Mesenchymal stem cell (in vitro differentiated cells and primary cell): ENCODE measurements at regions not wholly inside any gene's neighbourhood (a gene's known extent, or its start where the extent isn't known, plus 50 kb on each side); places are given as distances from the start of the nearest gene placed in this dataset.
A peak's percentile ranks its signal among the peaks of the same experiment; 100 is the strongest.

Experiments used
- DNase-seq: peaks from one replicate; pipeline ENCODE4 v3.0.0-alpha.2; 2013
- H2AFZ ChIP-seq: one replicate; pipeline ENCODE4 v1.6.1; 2013; ENCODE audit warnings: low read depth, mild to moderate bottlenecking, control low read depth, inconsistent platforms, low read length, moderate library complexity
- H2AK5ac ChIP-seq: 2 replicates; pipeline ENCODE4 v1.6.1; 2013; ENCODE audit warnings: low read length, moderate library complexity, mild to moderate bottlenecking, inconsistent platforms; ENCODE audit not compliant: severe bottlenecking
- H2BK120ac ChIP-seq: one replicate; pipeline ENCODE4 v1.6.1; 2013; ENCODE audit warnings: low read depth, mild to moderate bottlenecking, inconsistent platforms, low read length, moderate library complexity
- H2BK12ac ChIP-seq, 2 experiments: one replicate each; pipeline ENCODE4 v1.6.1; 2013; ENCODE audit warnings: inconsistent platforms in 2 of 2, low read length in 2 of 2, mild to moderate bottlenecking in 2 of 2, moderate library complexity in 2 of 2, control low read depth in 1 of 2
- H2BK15ac ChIP-seq: one replicate; pipeline ENCODE4 v1.6.1; 2013; ENCODE audit warnings: mild to moderate bottlenecking, low read depth, inconsistent platforms; ENCODE audit not compliant: poor library complexity, severe bottlenecking
- H2BK5ac ChIP-seq: 2 replicates; pipeline ENCODE4 v1.6.1; 2013; ENCODE audit warnings: low read depth, mild to moderate bottlenecking, low read length, control low read depth, inconsistent platforms; ENCODE audit not compliant: poor library complexity, severe bottlenecking
- H3K14ac ChIP-seq, 2 experiments: one replicate each; pipeline ENCODE4 v1.6.1; 2013; ENCODE audit warnings: inconsistent platforms in 2 of 2, low read length in 2 of 2, control low read depth in 1 of 2, mild to moderate bottlenecking in 1 of 2, moderate library complexity in 1 of 2
- H3K18ac ChIP-seq, 2 experiments: one replicate each; pipeline ENCODE4 v1.6.1; 2013; ENCODE audit warnings: inconsistent platforms in 2 of 2, low read length in 2 of 2, control low read depth in 1 of 2, low read depth in 1 of 2, mild to moderate bottlenecking in 1 of 2
- H3K23ac ChIP-seq, 2 experiments: one replicate each; pipeline ENCODE4 v1.6.1; 2013; ENCODE audit warnings: inconsistent platforms in 2 of 2, low read length in 2 of 2, mild to moderate bottlenecking in 2 of 2, moderate library complexity in 2 of 2, control low read depth in 1 of 2
- H3K27ac ChIP-seq: 2 replicates; pipeline ENCODE4 v1.5.1; 2013; ENCODE audit warnings: mild to moderate bottlenecking, moderate library complexity, low read length, control low read depth, inconsistent platforms; ENCODE audit not compliant: poor library complexity, severe bottlenecking
- H3K27me3 ChIP-seq, 2 experiments: 2 replicates each; pipeline versions ENCODE4 v1.6.1 to v1.7.0; 2013; ENCODE audit warnings: low read length in 2 of 2, mild to moderate bottlenecking in 2 of 2, moderate library complexity in 2 of 2, control low read depth in 1 of 2, inconsistent platforms in 1 of 2; ENCODE audit not compliant: control insufficient read depth in 1 of 2, insufficient read depth in 1 of 2
- H3K36me3 ChIP-seq, 2 experiments: 2 replicates each; pipeline versions ENCODE4 v1.6.1 to v1.7.0; 2013; ENCODE audit warnings: low read length in 2 of 2, control low read depth in 1 of 2, inconsistent platforms in 1 of 2, low read depth in 1 of 2, mild to moderate bottlenecking in 1 of 2; ENCODE audit not compliant: insufficient read depth in 2 of 2, control insufficient read depth in 1 of 2
- H3K4ac ChIP-seq, 2 experiments: one replicate each; pipeline ENCODE4 v1.6.1; 2013; ENCODE audit warnings: inconsistent platforms in 2 of 2, low read length in 2 of 2, mild to moderate bottlenecking in 2 of 2, moderate library complexity in 2 of 2, control low read depth in 1 of 2, low read depth in 1 of 2
- H3K4me1 ChIP-seq: 2 replicates; pipeline ENCODE4 v1.6.1; 2013; ENCODE audit warnings: low read depth, low read length, control low read depth; ENCODE audit not compliant: control insufficient read depth, insufficient read depth
- H3K4me2 ChIP-seq: 2 replicates; pipeline ENCODE4 v1.6.1; 2013; ENCODE audit warnings: low read length, mild to moderate bottlenecking, inconsistent platforms; ENCODE audit not compliant: poor library complexity, severe bottlenecking
- H3K4me3 ChIP-seq, 2 experiments: 2 replicates each; pipeline versions ENCODE4 v1.5.1 to v1.7.0; 2013; ENCODE audit warnings: low read length in 2 of 2, mild to moderate bottlenecking in 2 of 2, control low read depth in 1 of 2, low read depth in 1 of 2; ENCODE audit not compliant: insufficient read depth in 1 of 2
- H3K79me1 ChIP-seq: replicated peaks from 2 replicates; pipeline ENCODE4 v1.6.1; 2013; ENCODE audit warnings: mild to moderate bottlenecking, control low read depth, low read length, inconsistent platforms; ENCODE audit not compliant: poor library complexity, severe bottlenecking
- H3K9ac ChIP-seq: 2 replicates; pipeline ENCODE4 v1.7.0; 2013; ENCODE audit warnings: mild to moderate bottlenecking, low read length, moderate library complexity
- H3K9me3 ChIP-seq: 2 replicates; pipeline ENCODE4 v1.7.0; 2013; ENCODE audit warnings: mild to moderate bottlenecking, low read length; ENCODE audit not compliant: control insufficient read depth
- H4K8ac ChIP-seq: one replicate; pipeline ENCODE4 v1.6.1; 2013; ENCODE audit warnings: inconsistent platforms, mild to moderate bottlenecking, low read length, moderate library complexity
- H4K91ac ChIP-seq: one replicate; pipeline ENCODE4 v1.6.1; 2013; ENCODE audit warnings: mild to moderate bottlenecking, low read length, inconsistent platforms
- WGBS: methylation state at CpG from one replicate; pipeline ENCODE4 v1.1.7; 2013; ENCODE audit warnings: mixed read lengths; 5-methylcytosine and 5-hydroxymethylcytosine counted together

DNA sequence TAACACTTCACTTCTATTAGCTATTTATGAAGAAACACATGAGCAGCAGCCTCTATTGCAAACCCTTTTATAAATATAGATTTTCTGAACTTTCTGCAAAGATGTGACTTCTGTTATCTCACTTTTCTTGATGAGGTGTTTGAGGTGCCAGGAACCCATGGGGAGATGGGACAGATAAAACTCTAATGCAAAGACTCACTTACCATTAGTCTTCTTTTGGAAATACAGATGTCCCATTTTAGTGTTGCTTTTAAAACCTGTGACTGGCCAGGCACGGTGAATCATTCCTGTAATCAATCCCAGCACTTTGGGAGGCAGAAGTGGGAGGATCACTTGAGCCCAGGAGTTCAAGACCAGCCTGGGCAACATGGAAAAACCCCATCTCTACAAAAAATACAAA is 171.3 kb upstream of the GAS1 start:
- H3K4me3 ChIP-seq, result no peak overlapping the region
- H3K27ac ChIP-seq, result no peak overlapping the region
- H2AFZ ChIP-seq, result no peak overlapping the region
- 43% methylated on average over 1 of the region's 1 CpG for WGBS
- no peaks in the 10 kb centered on the region for H3K79me1 ChIP-seq
- H3K9ac ChIP-seq, result no peak overlapping the region
- no peak for DNase-seq
- no peak overlapping the region for H3K4me2 ChIP-seq
- H3K14ac ChIP-seq, result no peak overlapping the region
- H3K27me3 ChIP-seq, result no peaks in the 10 kb centered on the region
- no peak overlapping the region for H3K23ac ChIP-seq
- H2AK5ac ChIP-seq, result no peak overlapping the region
- no peaks in the 10 kb centered on the region for H3K9me3 ChIP-seq
- no peak overlapping the region for H2BK120ac ChIP-seq
- H3K4ac ChIP-seq, result no peak overlapping the region
- H2BK5ac ChIP-seq, result no peak overlapping the region
- no peak overlapping the region for H2BK15ac ChIP-seq
- H3K4me1 ChIP-seq, result no peaks in the 10 kb centered on the region
- H3K18ac ChIP-seq, result peak overlapping the region in 1 of 2 experiments; percentile 55
- no peak overlapping the region for H2BK12ac ChIP-seq
- no peaks in the 10 kb centered on the region for H3K36me3 ChIP-seq
- H4K8ac ChIP-seq, result no peak overlapping the region
- no peak overlapping the region for H4K91ac ChIP-seq

DNA sequence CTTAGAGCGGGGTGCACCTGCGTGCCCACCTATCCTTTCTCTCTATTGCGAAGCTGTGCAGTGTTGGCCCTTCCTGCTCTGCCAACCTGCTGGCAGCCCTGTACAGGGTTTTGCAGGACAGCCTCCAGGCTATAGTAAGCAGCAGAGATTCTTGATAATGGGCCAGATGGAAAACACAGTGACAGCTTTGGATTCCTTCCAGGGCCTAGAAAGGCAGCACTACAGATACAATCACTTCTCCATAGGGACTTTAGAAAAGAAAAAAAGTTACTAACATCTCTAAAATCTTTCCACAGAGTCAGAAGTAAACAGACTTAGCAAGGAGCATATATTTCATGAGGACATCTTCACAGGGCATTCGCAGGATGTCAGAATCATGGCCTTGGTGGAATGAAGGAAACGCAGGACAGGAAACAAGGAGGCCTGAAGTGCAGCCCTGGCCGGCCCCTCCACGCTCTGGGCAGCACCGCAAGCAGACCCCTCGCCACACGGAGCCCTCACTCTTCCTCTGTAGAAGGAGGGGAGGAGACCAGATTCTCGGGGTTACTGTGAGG is 172.1 kb upstream of the GAS1 start:
- Histone ChIP-seq H3K27me3 (no peaks in the 10 kb centered on the region), H2BK5ac (no peak overlapping the region), H4K8ac (peak overlapping the region; percentile 81), H2BK12ac (peak overlapping the region in 1 of 2 experiments; percentile 33), H3K27ac (no peak overlapping the region), H3K18ac (peak overlapping the region in 1 of 2 experiments; percentile 37), H3K4me2 (no peak overlapping the region), H3K36me3 (no peaks in the 10 kb centered on the region), H3K4ac (no peak overlapping the region), H3K79me1 (no peaks in the 10 kb centered on the region), H2BK15ac (no peak overlapping the region), H2AFZ (no peak overlapping the region), H3K4me1 (no peaks in the 10 kb centered on the region), H2AK5ac (no peak overlapping the region), H3K14ac (no peak overlapping the region), H2BK120ac (no peak overlapping the region), H3K23ac (no peak overlapping the region), H3K4me3 (no peak overlapping the region), H3K9ac (peak overlapping the region; percentile 8), H3K9me3 (no peaks in the 10 kb centered on the region), H4K91ac (peak overlapping the region; percentile 59)
- WGBS, result 36% methylated on average over 8 of the region's 11 CpGs
- peak; percentile 90 for DNase-seq

DNA sequence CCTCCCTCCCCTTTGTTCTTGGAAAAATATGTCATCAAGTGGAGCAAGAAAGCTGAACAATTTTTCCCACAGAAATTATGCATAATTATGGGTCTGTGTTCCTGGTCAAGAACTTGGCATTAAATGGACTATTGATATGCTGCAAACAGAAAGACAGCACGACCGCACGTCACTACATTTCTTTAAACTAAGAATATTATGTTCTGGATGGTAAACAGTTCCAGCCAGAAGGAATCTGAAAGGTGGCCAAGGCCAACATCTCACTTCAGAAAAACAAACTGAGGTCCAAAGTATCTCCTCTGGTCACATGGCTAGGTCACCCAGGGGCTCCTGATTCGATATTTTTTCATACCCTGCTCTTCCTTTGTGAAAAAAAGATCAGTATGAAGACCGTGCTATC is 173.3 kb upstream of the GAS1 start:
- Histone ChIP-seq H3K23ac (no peak overlapping the region), H3K9me3 (no peaks in the 10 kb centered on the region), H3K36me3 (no peaks in the 10 kb centered on the region), H3K27ac (no peak overlapping the region), H3K79me1 (no peaks in the 10 kb centered on the region), H3K9ac (no peak overlapping the region), H2BK15ac (no peak overlapping the region), H2AFZ (no peak overlapping the region), H3K4ac (no peak overlapping the region), H4K8ac (no peak overlapping the region), H2BK5ac (no peak overlapping the region), H4K91ac (no peak overlapping the region), H3K4me3 (no peak overlapping the region), H2BK12ac (peak overlapping the region in 1 of 2 experiments; percentile 31), H3K18ac (peak overlapping the region; percentile 22 to 34), H3K4me1 (no peaks in the 10 kb centered on the region), H2BK120ac (no peak overlapping the region), H3K14ac (no peak overlapping the region), H2AK5ac (no peak overlapping the region), H3K4me2 (no peak overlapping the region), H3K27me3 (no peaks in the 10 kb centered on the region)
- 94% methylated on average over 3 of the region's 5 CpGs for WGBS
- DNase-seq, result no peak

- Histone ChIP-seq H3K9me3 (no peaks in the 10 kb centered on the region), H3K4me3 (peak overlapping the region in 1 of 2 experiments; percentile 50), H3K27ac (no peak overlapping the region), H3K4me1 (no peaks in the 10 kb centered on the region), H2BK5ac (no peak overlapping the region), H3K18ac (no peak overlapping the region), H2AFZ (no peak overlapping the region), H3K23ac (no peak overlapping the region), H3K27me3 (no peaks in the 10 kb centered on the region), H3K4me2 (no peak overlapping the region), H3K79me1 (no peaks in the 10 kb centered on the region), H2AK5ac (no peak overlapping the region), H2BK15ac (no peak overlapping the region), H3K14ac (no peak overlapping the region), H2BK12ac (no peak overlapping the region), H3K36me3 (no peaks in the 10 kb centered on the region), H4K8ac (no peak overlapping the region), H3K4ac (no peak overlapping the region), H3K9ac (peak overlapping the region; percentile 75), H4K91ac (no peak overlapping the region), H2BK120ac (no peak overlapping the region)
- 43% methylated on average over 4 of the region's 6 CpGs for WGBS
- peak; percentile 87 for DNase-seq
Observed at GRCh38 chr9:87122947-87123685, 175.8 kb upstream of the GAS1 start.
